Erythroblast (primary cell): ENCODE measurements at regions not wholly inside any gene's neighbourhood (a gene's known extent, or its start where the extent isn't known, plus 50 kb on each side); places are given as distances from the start of the nearest gene placed in this dataset.

Source experiments
- DNase-seq, 2 experiments: peaks; one replicate each; lab custom pipeline; 2025; lab: John Stamatoyannopoulos, UW
- GATA1 ChIP-seq: IDR thresholded peaks from 2 replicates; pipeline ENCODE4 v1.6.1; 2011; ENCODE audit warnings: low read depth, mild to moderate bottlenecking, control low read depth, low read length, moderate library complexity
- POLR2A ChIP-seq: IDR thresholded peaks from 2 replicates; pipeline ENCODE4 v1.6.1; 2011; ENCODE audit warnings: mild to moderate bottlenecking, low read length

DNA sequence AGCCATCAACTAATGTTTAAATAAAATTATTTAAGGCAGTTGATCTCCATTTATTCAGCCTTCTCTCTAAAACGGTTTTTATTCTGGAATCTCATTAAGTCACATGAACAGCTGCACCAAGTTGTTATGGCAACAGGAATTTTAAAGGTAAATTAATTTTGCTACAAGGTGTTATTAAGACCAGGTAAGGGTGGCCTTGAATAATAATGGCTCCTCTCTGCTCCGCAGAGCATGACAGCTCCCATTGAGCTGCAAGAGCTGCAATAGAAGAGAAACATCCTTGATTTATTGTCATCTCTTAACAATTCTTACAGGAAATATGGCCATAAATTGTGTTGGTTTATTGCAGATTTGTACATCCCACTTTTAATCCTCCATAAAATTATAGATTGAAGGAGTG, 165.8 kb downstream of the KLF6 start:
- no peak for TF ChIP-seq GATA1
- TF ChIP-seq POLR2A: no peak
- DNase-seq: no peak

DNA sequence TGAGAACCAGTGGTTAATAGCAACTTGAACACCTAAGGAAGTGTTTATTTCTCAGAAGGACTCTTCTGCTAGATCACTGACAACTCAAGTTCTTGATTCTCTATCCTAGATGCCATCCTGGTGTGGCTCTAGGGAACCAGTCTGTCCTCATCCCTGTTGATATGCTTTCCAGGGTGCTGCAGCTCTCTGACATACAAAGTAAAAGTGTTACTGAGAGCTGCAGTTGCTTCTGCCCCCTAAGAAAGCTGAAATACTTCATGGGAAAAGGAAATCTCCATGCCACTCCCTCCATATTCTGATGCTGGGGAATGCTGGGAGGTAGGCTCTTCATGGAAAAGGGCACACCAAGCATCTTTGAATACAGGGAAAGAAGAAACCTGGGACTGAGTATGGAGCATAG, 168.1 kb downstream of the KLF6 start:
- TF ChIP-seq POLR2A: no peak
- no peak for TF ChIP-seq GATA1
- DNase-seq: no peak

DNA sequence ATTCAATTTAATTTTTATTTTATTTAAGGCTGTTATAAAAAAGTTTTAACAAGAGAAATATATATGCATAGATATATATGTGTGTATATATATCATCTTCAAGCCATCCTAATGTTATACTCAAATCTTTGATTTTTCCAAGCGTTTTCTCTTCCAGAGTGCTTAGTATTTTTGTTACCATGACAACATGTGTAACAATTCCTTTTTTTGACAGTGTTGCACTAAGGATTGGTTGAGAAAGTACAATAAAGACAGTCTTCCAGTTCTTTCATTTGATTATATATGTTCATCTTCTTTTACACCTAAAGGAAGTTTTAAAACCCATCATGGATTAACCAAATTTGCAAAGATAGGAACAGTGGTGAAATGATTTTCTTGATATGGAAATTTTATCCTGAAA, 171.7 kb downstream of the KLF6 start:
- DNase-seq: no peak
- TF ChIP-seq POLR2A (no peak), GATA1 (no peak)

DNA sequence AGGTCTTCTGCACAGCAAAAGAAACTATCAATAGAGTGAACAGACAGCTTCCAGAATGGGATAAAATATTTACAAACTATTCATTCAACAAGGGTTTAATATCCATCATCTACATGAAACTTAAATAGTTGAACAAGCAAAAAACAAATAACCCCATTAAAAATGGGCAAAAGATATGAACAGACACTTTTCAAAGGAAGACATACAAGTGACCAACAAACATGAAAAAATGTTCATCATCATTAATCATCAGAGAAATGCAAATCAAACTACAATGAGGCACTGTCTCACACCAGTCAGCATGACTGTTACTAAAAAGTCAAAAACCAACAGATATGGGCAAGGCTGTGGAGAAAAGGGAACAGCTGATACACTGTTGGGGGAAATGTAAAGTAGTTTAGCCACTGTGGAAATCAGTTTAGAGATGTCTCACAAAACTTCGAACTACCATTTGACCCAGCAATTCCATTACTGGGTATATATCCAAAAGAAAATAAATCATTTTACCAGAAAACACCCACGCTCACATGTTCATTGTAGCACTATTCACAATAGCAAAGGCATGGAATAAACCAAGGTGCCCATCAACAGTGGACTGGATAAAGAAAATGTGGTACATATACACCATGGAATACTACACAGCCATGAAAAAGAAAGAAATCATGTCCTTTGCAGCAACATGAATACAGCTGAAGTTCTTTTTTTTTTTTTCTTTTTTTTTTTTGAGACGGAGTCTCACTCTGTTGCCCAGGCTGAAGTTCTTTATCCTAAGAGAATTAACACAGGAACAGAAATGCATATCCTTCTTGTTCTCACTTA, 172.6 kb downstream of the KLF6 start:
- DNase-seq: no peak
- TF ChIP-seq POLR2A (no peak), GATA1 (no peak)

DNA sequence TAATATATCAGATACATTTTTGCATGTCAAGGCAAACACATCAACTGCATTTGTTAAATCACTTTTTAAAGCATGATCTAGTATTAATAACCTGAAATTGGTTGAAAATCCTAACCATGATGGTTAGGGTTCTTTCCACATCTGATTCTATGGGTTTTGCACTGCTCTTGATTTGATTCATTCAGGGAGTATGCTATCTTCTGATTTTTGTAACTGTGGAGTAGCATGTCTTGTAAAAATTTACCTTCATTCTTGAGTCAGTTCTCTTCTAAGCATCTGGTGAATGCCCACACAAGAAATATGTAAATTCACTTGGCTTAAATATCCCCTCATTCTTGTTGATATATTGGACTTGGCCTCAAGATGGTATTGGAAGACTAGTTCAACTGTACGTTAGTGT, 178.7 kb downstream of the KLF6 start:
- TF ChIP-seq POLR2A (no peak), GATA1 (no peak)
- DNase-seq: no peak

DNA sequence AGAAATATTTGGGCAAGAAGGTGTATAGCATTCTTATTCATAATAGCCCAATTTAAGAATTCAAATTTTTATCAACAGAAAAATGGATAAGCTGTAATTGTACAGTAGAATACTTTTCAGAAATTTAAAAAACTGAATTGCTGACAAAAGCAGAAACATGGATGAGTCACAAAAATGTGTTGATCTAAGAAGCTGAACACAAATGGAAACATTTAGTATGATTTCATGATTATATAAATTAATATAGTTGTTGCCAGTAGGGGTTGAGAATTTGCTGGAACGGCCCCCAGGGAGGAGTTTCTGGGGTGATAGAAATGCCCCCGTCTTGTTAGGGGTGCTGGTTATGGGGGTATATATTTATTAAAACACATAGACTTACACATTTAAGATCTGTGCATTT, 179.1 kb downstream of the KLF6 start:
- DNase-seq: no peak
- TF ChIP-seq GATA1: no peak

DNA sequence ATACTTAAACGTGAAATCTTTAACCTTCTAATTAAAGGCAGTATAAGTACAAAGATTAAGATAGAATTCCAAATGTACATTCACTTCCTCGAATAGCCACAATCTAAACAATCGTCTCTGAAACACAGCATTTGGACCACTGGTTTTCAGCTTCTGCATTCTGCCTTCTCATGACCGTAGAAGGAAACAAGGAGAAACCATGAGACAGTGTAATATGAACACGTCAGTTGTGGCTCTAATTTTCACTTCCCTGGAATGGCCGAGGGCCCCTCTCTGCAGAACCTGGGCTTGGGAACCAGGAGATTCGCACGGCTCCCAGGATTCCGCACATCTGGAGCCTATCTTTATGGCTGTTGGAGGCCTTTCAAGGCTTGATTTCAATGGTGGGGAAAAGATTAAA, 189.3 kb downstream of the KLF6 start:
- no peak for DNase-seq
- TF ChIP-seq POLR2A: no peak
- no peak for TF ChIP-seq GATA1

DNA sequence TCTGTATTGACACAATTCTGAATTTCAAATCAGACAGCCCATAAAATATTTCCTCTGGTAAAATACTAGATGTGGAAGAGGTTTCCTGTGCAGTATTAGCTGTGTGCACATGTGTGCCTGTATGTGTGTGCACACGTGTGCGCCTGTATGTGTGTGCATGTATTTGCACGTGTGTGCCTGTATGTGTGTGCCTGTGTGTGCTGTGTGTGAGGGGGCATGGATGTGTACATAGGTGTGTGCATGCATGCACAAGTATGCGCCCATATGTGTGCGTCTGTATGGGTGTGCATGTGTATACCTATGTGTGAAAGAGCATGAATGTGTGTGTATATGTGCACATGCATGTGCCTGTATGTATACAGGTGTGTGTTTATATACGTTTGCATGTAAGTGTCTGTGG, 191.4 kb downstream of the KLF6 start:
- no peak for DNase-seq
- TF ChIP-seq POLR2A: no peak
- no peak for TF ChIP-seq GATA1

DNA sequence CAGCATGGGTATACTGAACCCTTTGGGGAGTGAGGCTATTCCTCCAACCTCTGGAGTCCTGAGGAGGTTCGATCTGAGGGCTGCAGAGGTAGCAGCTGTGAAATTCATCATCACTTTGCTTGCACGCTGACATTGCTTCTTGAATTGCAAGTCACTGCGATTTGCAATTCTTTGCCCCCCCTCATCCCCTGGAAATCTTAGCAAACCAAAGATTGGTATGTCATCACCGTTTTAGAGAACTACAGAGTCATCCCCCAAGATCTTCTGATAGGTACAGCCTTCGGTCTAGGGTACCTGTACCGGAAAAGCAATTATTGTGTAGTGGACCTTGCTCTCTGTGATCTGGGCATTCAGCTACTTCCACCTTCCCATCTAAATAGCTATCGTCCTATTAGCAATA, 192.6 kb downstream of the KLF6 start:
- no peak for DNase-seq
- TF ChIP-seq POLR2A (no peak), GATA1 (no peak)

DNA sequence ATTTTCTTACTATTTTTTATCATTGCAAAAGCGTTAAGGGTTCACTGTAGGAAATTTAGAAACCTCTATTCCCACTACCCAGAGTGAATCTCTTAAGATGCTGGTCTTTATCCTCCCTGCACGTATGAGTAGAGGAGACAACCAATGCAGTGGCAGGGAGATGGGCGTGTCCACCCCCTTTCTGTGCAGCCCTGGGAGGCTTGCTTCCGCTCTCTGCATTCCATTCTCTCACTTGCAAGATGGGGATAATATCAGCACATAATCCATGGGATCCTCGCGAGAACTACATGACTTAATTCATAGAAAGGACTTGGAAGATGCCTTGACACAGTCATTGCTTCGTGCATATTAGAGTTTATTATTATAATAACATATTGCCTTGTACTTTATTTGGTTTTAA, 196.2 kb downstream of the KLF6 start:
- DNase-seq: no peak

DNA sequence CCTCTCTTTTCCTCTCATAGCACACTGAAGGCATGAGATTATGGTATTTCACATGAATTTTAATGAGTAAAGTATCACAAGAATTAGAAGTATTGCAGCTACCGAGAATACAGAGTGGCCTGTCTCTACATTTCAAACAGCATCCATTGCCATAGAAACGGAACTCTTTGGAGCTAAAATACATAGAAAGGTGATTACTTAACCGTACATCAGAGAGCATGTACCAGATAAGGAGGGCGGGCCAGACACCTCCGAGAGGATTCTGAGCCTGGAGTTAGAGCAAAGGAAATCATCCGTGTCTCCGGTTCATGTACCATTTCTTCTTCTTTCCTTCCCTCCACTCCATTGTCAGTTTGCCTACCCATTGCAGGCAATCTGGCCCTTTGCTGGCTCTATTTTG, 196.7 kb downstream of the KLF6 start:
- no peak for DNase-seq
- TF ChIP-seq GATA1 (no peak), POLR2A (no peak)

More for the DNA sequence above, 196.2 kb downstream of the KLF6 start:
- TF ChIP-seq GATA1 (no peak), POLR2A (no peak)

DNA sequence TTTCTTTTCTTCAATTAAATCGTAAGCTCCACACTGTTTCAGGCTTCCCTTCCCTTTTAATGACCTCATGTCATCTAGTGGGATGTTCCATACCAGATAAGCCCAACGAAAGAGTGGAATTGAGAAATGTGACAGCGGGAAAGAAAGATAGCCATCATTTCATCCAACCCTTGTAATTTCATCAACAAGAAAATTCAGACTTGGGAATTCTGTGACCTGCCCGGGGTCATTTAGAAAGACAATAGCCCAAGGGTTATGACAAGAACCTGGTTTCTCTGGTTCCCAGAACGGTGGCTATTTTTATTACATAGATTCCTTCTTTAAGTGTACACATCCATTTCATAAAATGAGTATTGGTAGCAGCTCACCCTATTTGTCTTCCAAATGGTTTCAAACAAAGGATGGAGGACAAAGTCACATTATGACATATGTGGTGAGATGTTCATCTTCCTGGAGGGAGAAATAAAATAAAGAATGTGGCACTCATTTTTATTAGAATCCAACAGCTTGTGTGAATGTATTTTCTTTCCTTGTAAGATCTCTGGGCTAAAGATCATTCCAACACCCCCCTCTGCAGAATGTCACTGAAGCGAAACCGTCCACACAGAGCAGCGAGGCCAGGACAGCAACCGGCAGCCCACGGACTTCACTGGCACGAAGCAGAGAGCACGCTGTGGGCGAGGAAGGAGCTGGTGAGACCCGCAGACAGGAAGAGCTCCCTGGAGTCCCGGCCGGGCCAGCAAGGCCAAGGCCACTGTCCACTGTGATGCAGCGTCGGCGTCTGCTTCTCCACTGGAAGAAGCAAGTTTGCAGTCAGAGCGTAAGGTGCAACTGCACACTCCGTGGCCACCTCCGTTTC, 199.9 kb downstream of the KLF6 start:
- no peak for DNase-seq

DNA sequence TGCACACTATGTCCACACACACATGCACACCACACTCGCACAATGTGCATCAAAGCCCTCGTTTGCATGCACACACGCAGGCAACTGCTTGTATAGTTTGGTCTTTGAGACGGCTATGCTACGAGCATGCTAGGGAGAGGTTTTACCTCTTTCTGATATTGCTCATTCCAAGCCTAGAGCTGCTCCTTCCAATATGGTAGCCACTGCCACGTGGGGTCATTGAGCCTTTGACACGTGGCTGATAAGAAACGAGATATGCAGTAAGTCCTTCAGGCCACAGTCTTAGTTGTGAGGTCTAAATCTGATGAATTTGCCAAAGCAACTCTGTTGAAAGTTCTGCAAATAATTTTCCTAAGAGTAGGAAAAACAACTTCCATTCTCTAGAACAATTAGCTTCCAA, 204.4 kb downstream of the KLF6 start:
- no peak for DNase-seq
- TF ChIP-seq POLR2A (no peak), GATA1 (no peak)

More for the DNA sequence above, 199.9 kb downstream of the KLF6 start:
- TF ChIP-seq POLR2A (no peak), GATA1 (no peak)

DNA sequence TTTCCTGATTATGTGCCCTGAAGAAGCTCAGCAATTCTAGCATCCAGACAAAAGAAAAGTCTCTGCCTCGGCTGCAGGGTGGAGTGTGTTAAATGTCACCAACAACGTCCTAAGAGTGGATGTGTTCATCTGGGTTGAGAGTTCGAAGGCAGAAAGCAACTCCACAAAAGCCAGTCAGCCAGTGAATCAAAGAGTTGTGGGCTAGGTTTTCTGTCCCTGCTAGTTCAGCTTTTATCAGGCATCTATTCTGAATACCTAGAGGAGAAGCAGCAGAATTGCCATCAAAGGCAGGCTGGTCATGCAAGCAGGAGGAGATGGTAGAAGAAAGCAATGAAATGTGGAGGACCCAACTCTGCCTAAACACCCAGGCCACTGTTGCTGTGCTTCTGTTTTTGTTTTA, 205.2 kb downstream of the KLF6 start:
- TF ChIP-seq POLR2A (no peak), GATA1 (no peak)

DNA sequence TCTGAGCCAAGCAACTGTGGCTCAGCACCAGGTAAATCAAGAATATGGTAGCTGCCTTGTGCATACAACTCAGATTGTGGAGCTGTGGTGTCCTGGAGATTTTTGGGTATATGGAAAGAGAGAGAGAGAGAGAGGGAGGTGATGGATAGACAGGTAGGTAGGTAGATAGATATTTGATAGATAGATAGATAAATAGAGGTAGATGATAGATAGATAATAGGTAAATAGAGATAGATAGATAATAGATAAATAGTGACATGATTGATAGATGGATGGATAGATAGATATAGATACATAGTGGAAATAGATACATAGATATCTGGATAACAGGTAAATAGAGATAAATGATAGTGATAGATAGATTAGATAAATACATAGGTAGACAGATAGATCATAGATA, 206.3 kb downstream of the KLF6 start:
- no peak for TF ChIP-seq POLR2A
- TF ChIP-seq GATA1: no peak
- no peak for DNase-seq

More for the DNA sequence above, 205.2 kb downstream of the KLF6 start:
- DNase-seq: no peak
